ENCODE measurements at regions not wholly inside any gene's neighbourhood (a gene's known extent, or its start where the extent isn't known, plus 50 kb on each side); places are given as distances from the start of the nearest gene placed in this dataset.

DNA sequence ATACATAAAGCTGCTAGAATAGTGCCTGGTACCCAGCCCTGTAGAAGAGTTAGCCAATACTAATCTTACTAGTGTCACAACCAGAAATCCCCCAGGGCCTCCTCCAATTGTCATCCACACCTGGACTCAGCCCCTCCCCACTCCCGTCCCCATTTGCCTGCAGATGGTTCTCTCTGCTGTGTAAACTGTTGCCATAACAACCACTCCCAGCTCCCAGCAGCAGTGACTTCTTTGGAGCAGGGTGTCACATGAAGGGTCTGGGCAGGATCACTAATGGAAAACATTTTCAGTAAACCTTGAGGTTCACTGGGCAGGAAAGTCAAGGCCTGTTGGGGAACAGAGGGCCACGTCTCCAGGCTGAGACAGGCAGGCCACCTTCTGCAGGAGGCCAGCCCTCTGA is 126.0 kb upstream of the IPO9 start:
- TF ChIP-seq, protein P1, sequence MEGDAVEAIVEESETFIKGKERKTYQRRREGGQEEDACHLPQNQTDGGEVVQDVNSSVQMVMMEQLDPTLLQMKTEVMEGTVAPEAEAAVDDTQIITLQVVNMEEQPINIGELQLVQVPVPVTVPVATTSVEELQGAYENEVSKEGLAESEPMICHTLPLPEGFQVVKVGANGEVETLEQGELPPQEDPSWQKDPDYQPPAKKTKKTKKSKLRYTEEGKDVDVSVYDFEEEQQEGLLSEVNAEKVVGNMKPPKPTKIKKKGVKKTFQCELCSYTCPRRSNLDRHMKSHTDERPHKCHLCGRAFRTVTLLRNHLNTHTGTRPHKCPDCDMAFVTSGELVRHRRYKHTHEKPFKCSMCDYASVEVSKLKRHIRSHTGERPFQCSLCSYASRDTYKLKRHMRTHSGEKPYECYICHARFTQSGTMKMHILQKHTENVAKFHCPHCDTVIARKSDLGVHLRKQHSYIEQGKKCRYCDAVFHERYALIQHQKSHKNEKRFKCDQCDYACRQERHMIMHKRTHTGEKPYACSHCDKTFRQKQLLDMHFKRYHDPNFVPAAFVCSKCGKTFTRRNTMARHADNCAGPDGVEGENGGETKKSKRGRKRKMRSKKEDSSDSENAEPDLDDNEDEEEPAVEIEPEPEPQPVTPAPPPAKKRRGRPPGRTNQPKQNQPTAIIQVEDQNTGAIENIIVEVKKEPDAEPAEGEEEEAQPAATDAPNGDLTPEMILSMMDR (IDR thresholded peaks at IDR 0.05): no peak
- TF ChIP-seq POLR2A (IDR thresholded peaks at IDR 0.05) (no peak), POLR2AphosphoS5 (IDR thresholded peaks at IDR 0.05) (no peak)
